GM23338 (cell line): ENCODE measurements at regions not wholly inside any gene's neighbourhood (a gene's known extent, or its start where the extent isn't known, plus 50 kb on each side); places are given as distances from the start of the nearest gene placed in this dataset.

Experiments
- ATAC-seq: fragments of 200-7000 bp; cut with Tn5 transposase; 3 replicates; pipeline ENCODE4 v1.9.1; 2020
- DNase-seq: peaks from one replicate; pipeline ENCODE4 v3.0.0-alpha.2; 2015; ENCODE audit warnings: low spot score
- H2AFZ ChIP-seq: fragments of 200-600 bp; sonication (generic); 2 replicates; pipeline ENCODE4 v1.8.0; 2016; ENCODE audit warnings: antibody characterized with exemption, mild to moderate bottlenecking, moderate library complexity
- H3F3A ChIP-seq: fragments of 200-600 bp; sonication (generic); replicated peaks from 2 replicates; pipeline ENCODE4 v1.8.0; 2017; ENCODE audit warnings: antibody characterized with exemption, mixed run types, low read depth
- H3K27ac ChIP-seq: fragments of 200-600 bp; sonication (generic); 2 replicates; pipeline ENCODE4 v1.6.1; 2016; ENCODE audit warnings: low read depth
- H3K27me3 ChIP-seq: fragments of 200-600 bp; sonication (generic); 2 replicates; pipeline ENCODE4 v1.8.0; 2016; ENCODE audit warnings: mild to moderate bottlenecking, mixed run types, moderate library complexity; ENCODE audit not compliant: insufficient read depth
- H3K36me3 ChIP-seq: fragments of 200-600 bp; sonication (generic); 2 replicates; pipeline ENCODE4 v1.8.0; 2016; ENCODE audit warnings: mild to moderate bottlenecking; ENCODE audit not compliant: insufficient read depth
- H3K4me1 ChIP-seq: fragments of 200-600 bp; sonication (generic); 2 replicates; pipeline ENCODE4 v1.8.0; 2016; ENCODE audit warnings: mild to moderate bottlenecking, moderate library complexity; ENCODE audit not compliant: insufficient read depth
- H3K4me2 ChIP-seq: fragments of 200-600 bp; sonication (generic); 2 replicates; pipeline ENCODE4 v1.7.1; 2017; ENCODE audit warnings: mixed run types
- H3K4me3 ChIP-seq: fragments of 200-600 bp; sonication (generic); 2 replicates; pipeline ENCODE4 v1.6.1; 2016; ENCODE audit warnings: mixed run types
- H3K79me2 ChIP-seq: fragments of 200-600 bp; sonication (generic); replicated peaks from 2 replicates; pipeline ENCODE4 v1.8.0; 2017; ENCODE audit warnings: mild to moderate bottlenecking; ENCODE audit not compliant: insufficient read depth
- H3K9me2 ChIP-seq: fragments of 200-600 bp; sonication (generic); 2 replicates; pipeline ENCODE4 v1.8.0; 2017; ENCODE audit not compliant: insufficient read depth
- H4K20me1 ChIP-seq: fragments of 200-600 bp; sonication (generic); replicated peaks from 2 replicates; pipeline ENCODE4 v1.8.0; 2017; ENCODE audit warnings: mild to moderate bottlenecking; ENCODE audit not compliant: insufficient read depth
- H3K27ac Mint-ChIP-seq: 2 replicates; pipeline ENCODE4 v1.8.0; 2020; ENCODE audit warnings: inconsistent platforms, mild to moderate bottlenecking, moderate library complexity, mixed read lengths
- H3K27me3 Mint-ChIP-seq: 3 replicates; pipeline ENCODE4 v1.8.0; 2022; ENCODE audit warnings: low read depth, mild to moderate bottlenecking, moderate library complexity, mixed read lengths, inconsistent platforms; ENCODE audit not compliant: insufficient read depth, poor library complexity
- H3K36me3 Mint-ChIP-seq: 3 replicates; pipeline ENCODE4 v1.8.0; 2021; ENCODE audit warnings: low read depth, mild to moderate bottlenecking, inconsistent platforms, moderate library complexity, mixed read lengths
- H3K4me1 Mint-ChIP-seq: 3 replicates; pipeline ENCODE4 v1.8.0; 2020; ENCODE audit warnings: mild to moderate bottlenecking, inconsistent platforms, mixed read lengths
- H3K4me3 Mint-ChIP-seq: 3 replicates; pipeline ENCODE4 v1.8.0; 2021; ENCODE audit warnings: moderate library complexity, mild to moderate bottlenecking, inconsistent platforms, mixed read lengths
- H3K9me3 Mint-ChIP-seq: 3 replicates; pipeline ENCODE4 v1.8.0; 2020; ENCODE audit warnings: moderate library complexity, mild to moderate bottlenecking, inconsistent platforms, mixed read lengths
- CREB1 ChIP-seq: fragments of 250-450 bp; sonication (Bioruptor Pico); IDR thresholded peaks from 2 replicates; pipeline ENCODE4 v1.5.0; 2020; ENCODE audit warnings: low read depth, mild to moderate bottlenecking, moderate library complexity
- EZH2 ChIP-seq: fragments of 200-600 bp; sonication (generic); IDR thresholded peaks from one replicate; pipeline ENCODE4 v1.8.0; 2017; ENCODE audit warnings: antibody characterized with exemption, mild to moderate bottlenecking, low read depth; ENCODE audit not compliant: unreplicated experiment
- JUNB ChIP-seq: IDR thresholded peaks from one replicate; pipeline ENCODE4 v1.6.1; 2016; ENCODE audit warnings: antibody characterized with exemption; ENCODE audit not compliant: unreplicated experiment
- POLR2AphosphoS5 ChIP-seq: IDR thresholded peaks from 2 replicates; pipeline ENCODE4 v1.6.1; 2016; ENCODE audit warnings: antibody characterized with exemption, low read depth
- STAT1 ChIP-seq: IDR thresholded peaks from one replicate; pipeline ENCODE4 v1.6.1; 2016; ENCODE audit warnings: antibody characterized with exemption; ENCODE audit not compliant: unreplicated experiment
- TF ChIP-seq, protein P1 (sequence below): fragments of 250-450 bp; sonication (Bioruptor Pico); IDR thresholded peaks from 2 replicates; pipeline ENCODE4 v1.5.0; 2020; ENCODE audit warnings: mild to moderate bottlenecking, moderate library complexity
- TF ChIP-seq, protein P2 (sequence below), 2 experiments: fragments of 200-600 bp in 1 of 2; sonication (generic) in 1 of 2; conservative IDR thresholded peaks; 2 replicates each; pipeline versions ENCODE4 v1.5.1 to v1.6.1; 2016 to 2017; ENCODE audit warnings: antibody characterized with exemption in 2 of 2, low read depth in 2 of 2, mild to moderate bottlenecking in 2 of 2, moderate library complexity in 1 of 2
- TF ChIP-seq, protein P3 (sequence below): IDR thresholded peaks from one replicate; pipeline ENCODE4 v1.6.1; 2018; ENCODE audit warnings: antibody characterized with exemption; ENCODE audit not compliant: unreplicated experiment

DNA sequence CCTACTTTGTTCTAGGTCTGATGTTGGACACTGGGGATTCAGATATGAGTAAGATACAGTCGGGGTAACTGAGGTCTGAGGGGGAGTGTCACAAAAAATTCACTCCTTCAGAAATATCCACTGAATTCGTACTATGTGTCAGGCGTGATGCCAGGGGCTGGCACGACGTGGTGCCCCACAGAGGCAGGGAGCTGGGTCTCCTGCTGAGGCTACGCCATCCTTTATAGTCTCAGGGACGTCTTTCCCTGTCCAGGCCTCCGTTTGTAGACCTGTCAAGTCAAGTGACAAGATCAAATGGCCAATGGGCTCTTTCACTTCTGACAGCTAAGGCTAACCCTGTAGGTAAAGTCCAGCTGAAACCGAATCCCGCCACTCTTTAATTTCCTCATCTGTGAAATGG, 118.8 kb upstream of the SMIM23 start (continued):
- TF ChIP-seq, protein P1, sequence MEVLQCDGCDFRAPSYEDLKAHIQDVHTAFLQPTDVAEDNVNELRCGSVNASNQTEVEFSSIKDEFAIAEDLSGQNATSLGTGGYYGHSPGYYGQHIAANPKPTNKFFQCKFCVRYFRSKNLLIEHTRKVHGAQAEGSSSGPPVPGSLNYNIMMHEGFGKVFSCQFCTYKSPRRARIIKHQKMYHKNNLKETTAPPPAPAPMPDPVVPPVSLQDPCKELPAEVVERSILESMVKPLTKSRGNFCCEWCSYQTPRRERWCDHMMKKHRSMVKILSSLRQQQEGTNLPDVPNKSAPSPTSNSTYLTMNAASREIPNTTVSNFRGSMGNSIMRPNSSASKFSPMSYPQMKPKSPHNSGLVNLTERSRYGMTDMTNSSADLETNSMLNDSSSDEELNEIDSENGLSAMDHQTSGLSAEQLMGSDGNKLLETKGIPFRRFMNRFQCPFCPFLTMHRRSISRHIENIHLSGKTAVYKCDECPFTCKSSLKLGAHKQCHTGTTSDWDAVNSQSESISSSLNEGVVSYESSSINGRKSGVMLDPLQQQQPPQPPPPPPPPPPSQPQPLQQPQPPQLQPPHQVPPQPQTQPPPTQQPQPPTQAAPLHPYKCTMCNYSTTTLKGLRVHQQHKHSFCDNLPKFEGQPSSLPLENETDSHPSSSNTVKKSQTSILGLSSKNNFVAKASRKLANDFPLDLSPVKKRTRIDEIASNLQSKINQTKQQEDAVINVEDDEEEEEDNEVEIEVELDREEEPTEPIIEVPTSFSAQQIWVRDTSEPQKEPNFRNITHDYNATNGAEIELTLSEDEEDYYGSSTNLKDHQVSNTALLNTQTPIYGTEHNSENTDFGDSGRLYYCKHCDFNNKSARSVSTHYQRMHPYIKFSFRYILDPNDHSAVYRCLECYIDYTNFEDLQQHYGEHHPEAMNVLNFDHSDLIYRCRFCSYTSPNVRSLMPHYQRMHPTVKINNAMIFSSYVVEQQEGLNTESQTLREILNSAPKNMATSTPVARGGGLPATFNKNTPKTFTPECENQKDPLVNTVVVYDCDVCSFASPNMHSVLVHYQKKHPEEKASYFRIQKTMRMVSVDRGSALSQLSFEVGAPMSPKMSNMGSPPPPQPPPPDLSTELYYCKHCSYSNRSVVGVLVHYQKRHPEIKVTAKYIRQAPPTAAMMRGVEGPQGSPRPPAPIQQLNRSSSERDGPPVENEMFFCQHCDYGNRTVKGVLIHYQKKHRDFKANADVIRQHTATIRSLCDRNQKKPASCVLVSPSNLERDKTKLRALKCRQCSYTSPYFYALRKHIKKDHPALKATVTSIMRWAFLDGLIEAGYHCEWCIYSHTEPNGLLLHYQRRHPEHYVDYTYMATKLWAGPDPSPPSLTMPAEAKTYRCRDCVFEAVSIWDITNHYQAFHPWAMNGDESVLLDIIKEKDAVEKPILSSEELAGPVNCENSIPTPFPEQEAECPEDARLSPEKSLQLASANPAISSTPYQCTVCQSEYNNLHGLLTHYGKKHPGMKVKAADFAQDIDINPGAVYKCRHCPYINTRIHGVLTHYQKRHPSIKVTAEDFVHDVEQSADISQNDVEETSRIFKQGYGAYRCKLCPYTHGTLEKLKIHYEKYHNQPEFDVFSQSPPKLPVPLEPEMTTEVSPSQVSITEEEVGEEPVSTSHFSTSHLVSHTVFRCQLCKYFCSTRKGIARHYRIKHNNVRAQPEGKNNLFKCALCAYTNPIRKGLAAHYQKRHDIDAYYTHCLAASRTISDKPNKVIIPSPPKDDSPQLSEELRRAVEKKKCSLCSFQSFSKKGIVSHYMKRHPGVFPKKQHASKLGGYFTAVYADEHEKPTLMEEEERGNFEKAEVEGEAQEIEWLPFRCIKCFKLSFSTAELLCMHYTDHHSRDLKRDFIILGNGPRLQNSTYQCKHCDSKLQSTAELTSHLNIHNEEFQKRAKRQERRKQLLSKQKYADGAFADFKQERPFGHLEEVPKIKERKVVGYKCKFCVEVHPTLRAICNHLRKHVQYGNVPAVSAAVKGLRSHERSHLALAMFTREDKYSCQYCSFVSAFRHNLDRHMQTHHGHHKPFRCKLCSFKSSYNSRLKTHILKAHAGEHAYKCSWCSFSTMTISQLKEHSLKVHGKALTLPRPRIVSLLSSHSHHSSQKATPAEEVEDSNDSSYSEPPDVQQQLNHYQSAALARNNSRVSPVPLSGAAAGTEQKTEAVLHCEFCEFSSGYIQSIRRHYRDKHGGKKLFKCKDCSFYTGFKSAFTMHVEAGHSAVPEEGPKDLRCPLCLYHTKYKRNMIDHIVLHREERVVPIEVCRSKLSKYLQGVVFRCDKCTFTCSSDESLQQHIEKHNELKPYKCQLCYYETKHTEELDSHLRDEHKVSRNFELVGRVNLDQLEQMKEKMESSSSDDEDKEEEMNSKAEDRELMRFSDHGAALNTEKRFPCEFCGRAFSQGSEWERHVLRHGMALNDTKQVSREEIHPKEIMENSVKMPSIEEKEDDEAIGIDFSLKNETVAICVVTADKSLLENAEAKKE (CRISPR knock-in tag) = no peak

DNA sequence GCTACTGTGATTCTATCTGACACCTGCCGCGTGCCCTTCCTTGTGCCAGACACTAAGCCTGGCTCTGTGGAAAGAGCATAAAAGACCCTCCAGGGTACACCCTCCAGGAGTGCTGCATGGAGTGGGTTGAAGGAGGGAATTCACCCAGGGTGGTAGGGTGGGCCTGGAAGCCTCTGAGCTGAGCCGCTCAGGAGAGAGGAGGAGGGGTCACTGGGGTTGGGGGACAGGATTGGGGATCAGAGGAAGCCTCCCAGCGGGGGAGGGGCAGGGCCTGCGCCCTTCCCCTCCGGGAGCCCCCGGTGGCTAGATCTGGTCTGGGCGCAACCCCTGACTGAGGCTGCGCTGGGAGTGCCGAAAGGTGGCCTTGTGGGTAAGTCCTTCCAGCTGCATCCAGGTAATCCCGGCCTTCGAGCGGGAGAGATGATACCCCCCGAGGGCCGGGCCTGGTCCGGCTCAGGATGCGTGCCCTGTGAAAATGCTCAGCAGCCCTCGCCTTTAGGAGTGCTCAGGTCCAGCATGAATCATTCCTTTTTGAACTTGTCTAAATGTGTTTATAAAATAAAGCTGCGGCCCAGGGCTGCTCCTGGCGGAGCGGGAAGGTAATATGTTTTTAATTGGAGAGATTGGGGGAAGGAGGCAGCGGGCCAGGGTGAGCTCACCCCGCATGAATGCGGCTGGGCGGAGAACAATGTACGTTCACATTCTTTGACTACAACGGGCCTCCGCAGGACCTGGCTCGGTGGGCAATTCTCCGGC, 118.1 kb upstream of the SMIM23 start:
- H3K27ac Mint-ChIP-seq = peak overlapping the region; percentile 56; the same call in 1 of the 2 replicates
- peak overlapping the region; percentile 99 for H2AFZ ChIP-seq

More for the DNA sequence above, 118.1 kb upstream of the SMIM23 start:
- ATAC-seq (peak; percentile 95), DNase-seq (peak; percentile 91)
- Histone ChIP-seq H3K27ac (0 out of 2 replicates have a peak overlapping the region, but pooled peaks have one; percentile 40), H3K4me1 (peaks cover 17% of the 10 kb centered on the region), H3K79me2 (no peaks in the 10 kb centered on the region), H3K4me3 (peak overlapping the region; percentile 39), H3K27me3 (no peaks in the 10 kb centered on the region; the same call in 1 of the 2 replicates), H4K20me1 (no peaks in the 10 kb centered on the region), H3F3A (no peaks in the 10 kb centered on the region), H3K4me2 (peak overlapping the region; percentile 73), H3K9me2 (no peaks in the 10 kb centered on the region), H3K36me3 (no peaks in the 10 kb centered on the region)
- Mint-ChIP-seq H3K36me3 (no peaks in the 10 kb centered on the region), H3K27me3 (peaks cover 4% of the 10 kb centered on the region), H3K9me3 (no peaks in the 10 kb centered on the region), H3K4me3 (no peak overlapping the region), H3K4me1 (peaks cover 13% of the 10 kb centered on the region; the same call in 2 of the 3 replicates)
- TF ChIP-seq JUNB (no peak), CREB1 (no peak), EZH2 (no peak), POLR2AphosphoS5 (no peak), STAT1 (no peak)
- TF ChIP-seq, protein P2, sequence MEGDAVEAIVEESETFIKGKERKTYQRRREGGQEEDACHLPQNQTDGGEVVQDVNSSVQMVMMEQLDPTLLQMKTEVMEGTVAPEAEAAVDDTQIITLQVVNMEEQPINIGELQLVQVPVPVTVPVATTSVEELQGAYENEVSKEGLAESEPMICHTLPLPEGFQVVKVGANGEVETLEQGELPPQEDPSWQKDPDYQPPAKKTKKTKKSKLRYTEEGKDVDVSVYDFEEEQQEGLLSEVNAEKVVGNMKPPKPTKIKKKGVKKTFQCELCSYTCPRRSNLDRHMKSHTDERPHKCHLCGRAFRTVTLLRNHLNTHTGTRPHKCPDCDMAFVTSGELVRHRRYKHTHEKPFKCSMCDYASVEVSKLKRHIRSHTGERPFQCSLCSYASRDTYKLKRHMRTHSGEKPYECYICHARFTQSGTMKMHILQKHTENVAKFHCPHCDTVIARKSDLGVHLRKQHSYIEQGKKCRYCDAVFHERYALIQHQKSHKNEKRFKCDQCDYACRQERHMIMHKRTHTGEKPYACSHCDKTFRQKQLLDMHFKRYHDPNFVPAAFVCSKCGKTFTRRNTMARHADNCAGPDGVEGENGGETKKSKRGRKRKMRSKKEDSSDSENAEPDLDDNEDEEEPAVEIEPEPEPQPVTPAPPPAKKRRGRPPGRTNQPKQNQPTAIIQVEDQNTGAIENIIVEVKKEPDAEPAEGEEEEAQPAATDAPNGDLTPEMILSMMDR (conservative IDR thresholded peaks at IDR 0.05; ENCODE audit: low read depth in 2 of 2) = 0 out of 4 replicates have a peak, but pooled peaks of 1 of the 2 experiments have one; percentile 18
- TF ChIP-seq, protein P3, sequence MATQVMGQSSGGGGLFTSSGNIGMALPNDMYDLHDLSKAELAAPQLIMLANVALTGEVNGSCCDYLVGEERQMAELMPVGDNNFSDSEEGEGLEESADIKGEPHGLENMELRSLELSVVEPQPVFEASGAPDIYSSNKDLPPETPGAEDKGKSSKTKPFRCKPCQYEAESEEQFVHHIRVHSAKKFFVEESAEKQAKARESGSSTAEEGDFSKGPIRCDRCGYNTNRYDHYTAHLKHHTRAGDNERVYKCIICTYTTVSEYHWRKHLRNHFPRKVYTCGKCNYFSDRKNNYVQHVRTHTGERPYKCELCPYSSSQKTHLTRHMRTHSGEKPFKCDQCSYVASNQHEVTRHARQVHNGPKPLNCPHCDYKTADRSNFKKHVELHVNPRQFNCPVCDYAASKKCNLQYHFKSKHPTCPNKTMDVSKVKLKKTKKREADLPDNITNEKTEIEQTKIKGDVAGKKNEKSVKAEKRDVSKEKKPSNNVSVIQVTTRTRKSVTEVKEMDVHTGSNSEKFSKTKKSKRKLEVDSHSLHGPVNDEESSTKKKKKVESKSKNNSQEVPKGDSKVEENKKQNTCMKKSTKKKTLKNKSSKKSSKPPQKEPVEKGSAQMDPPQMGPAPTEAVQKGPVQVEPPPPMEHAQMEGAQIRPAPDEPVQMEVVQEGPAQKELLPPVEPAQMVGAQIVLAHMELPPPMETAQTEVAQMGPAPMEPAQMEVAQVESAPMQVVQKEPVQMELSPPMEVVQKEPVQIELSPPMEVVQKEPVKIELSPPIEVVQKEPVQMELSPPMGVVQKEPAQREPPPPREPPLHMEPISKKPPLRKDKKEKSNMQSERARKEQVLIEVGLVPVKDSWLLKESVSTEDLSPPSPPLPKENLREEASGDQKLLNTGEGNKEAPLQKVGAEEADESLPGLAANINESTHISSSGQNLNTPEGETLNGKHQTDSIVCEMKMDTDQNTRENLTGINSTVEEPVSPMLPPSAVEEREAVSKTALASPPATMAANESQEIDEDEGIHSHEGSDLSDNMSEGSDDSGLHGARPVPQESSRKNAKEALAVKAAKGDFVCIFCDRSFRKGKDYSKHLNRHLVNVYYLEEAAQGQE = no peak
